ENCODE measurements at regions not wholly inside any gene's neighbourhood (a gene's known extent, or its start where the extent isn't known, plus 50 kb on each side); places are given as distances from the start of the nearest gene placed in this dataset.

DNA sequence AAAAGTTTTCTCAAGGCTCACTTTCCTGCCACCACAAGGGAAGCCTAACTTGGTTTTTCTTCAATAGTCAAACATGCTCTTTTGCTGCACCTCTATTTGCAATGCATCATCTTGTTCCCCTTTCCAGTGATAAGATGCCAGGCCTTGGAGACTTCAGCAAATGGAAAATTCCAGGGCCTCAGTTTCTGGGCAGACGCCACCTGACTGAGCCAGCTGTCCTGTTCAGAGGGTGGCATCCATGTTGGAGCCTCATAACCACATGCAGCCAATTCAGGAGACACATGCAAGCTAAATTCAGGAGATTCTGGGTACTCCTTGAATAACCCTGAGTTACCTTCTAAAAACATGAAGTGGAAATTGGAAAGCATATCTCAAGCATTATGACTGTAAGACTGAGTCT, 51.8 kb upstream of the ADRA1D start:
- H3K4me3 ChIP-seq, result no peak overlapping the region

DNA sequence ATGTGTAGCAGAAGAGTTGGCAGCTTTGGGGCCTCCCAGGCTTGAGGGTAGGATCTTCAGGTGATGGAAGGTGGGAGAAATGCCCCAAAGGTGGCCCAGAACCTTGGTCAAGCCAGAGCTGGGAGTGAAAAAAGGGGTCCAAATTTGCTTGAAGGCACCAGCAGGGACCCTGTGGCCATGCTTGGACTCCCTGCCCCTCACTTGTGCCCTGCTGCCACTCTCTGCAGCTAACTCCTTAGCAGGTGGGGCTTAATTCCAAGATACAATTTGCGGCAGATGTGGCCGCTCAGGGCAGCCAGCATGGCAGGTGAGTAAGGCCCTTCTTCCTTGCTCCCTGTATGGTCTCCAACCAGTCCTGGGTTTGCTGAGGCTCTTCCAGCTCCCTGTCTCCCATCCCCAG, 51.3 kb upstream of the ADRA1D start:
- H3K9me3 ChIP-seq, result no peaks in the 10 kb centered on the region
- TF ChIP-seq POLR2A (IDR thresholded peaks at IDR 0.05), result no peak
- no peak for TF ChIP-seq CTCF (IDR thresholded peaks at IDR 0.05)
- no peak overlapping the region for H3K4me3 ChIP-seq
- no peaks in the 10 kb centered on the region for H3K36me3 ChIP-seq
- H3K27ac ChIP-seq, result peak overlapping the region in 1 of 2 donors; percentile 43
- H3K27me3 ChIP-seq, result no peaks in the 10 kb centered on the region
- intact Hi-C loops (cut with DNase I; ENCODE audit: low total_unique reads), result no loop called here
- DNase-seq, result no peak
- H3K4me1 ChIP-seq, result no peaks in the 10 kb centered on the region

More for the DNA sequence above, 51.8 kb upstream of the ADRA1D start:
- H3K27ac ChIP-seq, result no peak overlapping the region
- TF ChIP-seq CTCF (IDR thresholded peaks at IDR 0.05) (no peak), POLR2A (IDR thresholded peaks at IDR 0.05) (no peak)
- no peaks in the 10 kb centered on the region for H3K4me1 ChIP-seq
- H3K27me3 ChIP-seq, result no peaks in the 10 kb centered on the region
- H3K9me3 ChIP-seq, result no peaks in the 10 kb centered on the region
- no peak for DNase-seq
- intact Hi-C loops (cut with DNase I; ENCODE audit: low total_unique reads), result no loop called here
- no peaks in the 10 kb centered on the region for H3K36me3 ChIP-seq

DNA sequence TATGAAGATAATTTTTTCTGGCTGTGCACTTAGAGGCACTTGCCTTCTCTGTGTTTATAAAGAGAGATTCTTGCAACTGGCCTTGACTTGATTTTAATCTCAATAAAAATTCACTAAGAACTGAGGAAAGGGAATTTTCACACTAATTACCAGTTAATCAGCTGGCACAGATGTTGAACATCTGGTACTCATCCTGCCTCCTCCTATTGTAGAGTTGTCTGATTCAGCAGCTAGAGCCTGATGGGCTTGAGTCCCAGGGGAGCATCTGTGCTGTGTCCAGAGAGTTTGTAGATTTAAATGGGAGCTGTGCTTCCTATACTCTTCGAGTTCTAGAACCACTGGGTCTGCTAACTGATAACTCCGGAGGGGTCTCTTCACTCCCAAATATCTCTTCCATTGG, 50.7 kb upstream of the ADRA1D start:
- Histone ChIP-seq H3K36me3 (no peaks in the 10 kb centered on the region), H3K4me1 (no peaks in the 10 kb centered on the region), H3K9me3 (no peaks in the 10 kb centered on the region), H3K4me3 (no peak overlapping the region), H3K27ac (peak overlapping the region in 1 of 2 donors; percentile 43), H3K27me3 (no peaks in the 10 kb centered on the region)
- DNase-seq, result no peak
- intact Hi-C loops (cut with DNase I; ENCODE audit: low total_unique reads), result no loop called here
- TF ChIP-seq CTCF (IDR thresholded peaks at IDR 0.05) (no peak), POLR2A (IDR thresholded peaks at IDR 0.05) (no peak)

GRCh38 chr20:4299216-4299615, 50.1 kb upstream of the ADRA1D start:
- H3K36me3 ChIP-seq, result no peaks in the 10 kb centered on the region
- H3K27ac ChIP-seq, result peak overlapping the region in 1 of 2 donors; percentile 43
- no peak for DNase-seq
- no peaks in the 10 kb centered on the region for H3K27me3 ChIP-seq
- intact Hi-C loops (cut with DNase I; ENCODE audit: low total_unique reads), result no loop called here
- no peaks in the 10 kb centered on the region for H3K4me1 ChIP-seq
- TF ChIP-seq POLR2A (IDR thresholded peaks at IDR 0.05), result no peak
- no peak for TF ChIP-seq CTCF (IDR thresholded peaks at IDR 0.05)
- H3K9me3 ChIP-seq, result no peaks in the 10 kb centered on the region
- no peak overlapping the region for H3K4me3 ChIP-seq

All from uterus (tissue), 3 donors.